Mammary epithelial cell (primary cell): ENCODE measurements at regions not wholly inside any gene's neighbourhood (a gene's known extent, or its start where the extent isn't known, plus 50 kb on each side); places are given as distances from the start of the nearest gene placed in this dataset.

Experiments used
- EZH2 ChIP-seq: IDR thresholded peaks from 2 replicates; pipeline ENCODE4 v1.6.1; 2012; ENCODE audit warnings: low read length, inconsistent platforms, borderline replicate concordance
- TF ChIP-seq, protein P1 (sequence below), 2 donors: IDR thresholded peaks in 1 of 2; conservative IDR thresholded peaks in 1 of 2; 2 replicates each; pipeline ENCODE4 v1.5.1; 2011 to 2012; ENCODE audit warnings: inconsistent platforms in 2 of 2, low read length in 2 of 2, mild to moderate bottlenecking in 2 of 2, control low read depth in 1 of 2, low read depth in 1 of 2; ENCODE audit not compliant: insufficient read depth in 1 of 2; ENCODE audit errors: extremely low read depth in 1 of 2

DNA sequence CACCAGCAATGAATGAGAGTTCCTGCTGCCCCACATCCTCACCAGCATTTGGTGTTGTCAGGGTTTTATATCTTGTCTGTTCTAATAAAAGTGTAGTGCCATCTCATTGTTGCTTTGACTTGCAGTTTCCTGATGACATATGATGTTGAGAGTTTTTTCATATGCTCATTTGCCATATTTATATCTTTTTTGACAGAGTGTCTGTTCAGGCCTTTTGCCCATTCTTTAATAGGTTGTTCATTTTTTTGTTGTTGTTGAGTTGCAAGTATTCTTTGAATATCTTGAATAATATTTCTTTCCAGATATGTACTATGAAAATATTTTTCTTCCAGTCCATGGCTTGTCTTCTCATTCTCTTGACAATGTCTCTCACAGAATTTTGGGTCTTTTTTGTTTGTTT lies 111.7 kb upstream of the KCNJ15 start:
- TF ChIP-seq, protein P1, sequence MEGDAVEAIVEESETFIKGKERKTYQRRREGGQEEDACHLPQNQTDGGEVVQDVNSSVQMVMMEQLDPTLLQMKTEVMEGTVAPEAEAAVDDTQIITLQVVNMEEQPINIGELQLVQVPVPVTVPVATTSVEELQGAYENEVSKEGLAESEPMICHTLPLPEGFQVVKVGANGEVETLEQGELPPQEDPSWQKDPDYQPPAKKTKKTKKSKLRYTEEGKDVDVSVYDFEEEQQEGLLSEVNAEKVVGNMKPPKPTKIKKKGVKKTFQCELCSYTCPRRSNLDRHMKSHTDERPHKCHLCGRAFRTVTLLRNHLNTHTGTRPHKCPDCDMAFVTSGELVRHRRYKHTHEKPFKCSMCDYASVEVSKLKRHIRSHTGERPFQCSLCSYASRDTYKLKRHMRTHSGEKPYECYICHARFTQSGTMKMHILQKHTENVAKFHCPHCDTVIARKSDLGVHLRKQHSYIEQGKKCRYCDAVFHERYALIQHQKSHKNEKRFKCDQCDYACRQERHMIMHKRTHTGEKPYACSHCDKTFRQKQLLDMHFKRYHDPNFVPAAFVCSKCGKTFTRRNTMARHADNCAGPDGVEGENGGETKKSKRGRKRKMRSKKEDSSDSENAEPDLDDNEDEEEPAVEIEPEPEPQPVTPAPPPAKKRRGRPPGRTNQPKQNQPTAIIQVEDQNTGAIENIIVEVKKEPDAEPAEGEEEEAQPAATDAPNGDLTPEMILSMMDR (conservative IDR thresholded peaks at IDR 0.05 in 1 of 2, IDR thresholded peaks at IDR 0.05 in 1 of 2; ENCODE audit: extremely low read depth in 1 of 2, insufficient read depth in 1 of 2, low read depth in 1 of 2, low read length in 2 of 2), result no peak
- TF ChIP-seq EZH2, result no peak
